HK-2 (cell line): ENCODE measurements at regions not wholly inside any gene's neighbourhood (a gene's known extent, or its start where the extent isn't known, plus 50 kb on each side); places are given as distances from the start of the nearest gene placed in this dataset.
"Not testable (repeated sequence)": the region's sequence is repeated elsewhere in the genome, so short reads cannot be mapped to it uniquely, and the experiment has no call there.

Experiments used
- DNase-seq: peaks from one replicate; pipeline ENCODE4 v3.0.0-alpha.2; 2018; ENCODE audit not compliant: unreplicated experiment

GRCh38 chrX:39465906-39466305 is 631.9 kb downstream of the BCOR start:
- no peak for DNase-seq

GRCh38 chrX:39469126-39469525 is 628.6 kb downstream of the BCOR start:
- no peak for DNase-seq

GRCh38 chrX:39470588-39471407 is 627.0 kb downstream of the BCOR start:
- no peak for DNase-seq

- DNase-seq, result no peak
These were observed 625.6 kb downstream of the BCOR start for GRCh38 chrX:39472161-39472560.

- DNase-seq, result no peak
These were observed 623.9 kb downstream of the BCOR start for GRCh38 chrX:39473812-39474211.

GRCh38 chrX:39475372-39475771 is 622.4 kb downstream of the BCOR start:
- no peak for DNase-seq

GRCh38 chrX:39476604-39477021 is 621.1 kb downstream of the BCOR start:
- no peak for DNase-seq

GRCh38 chrX:39477031-39477761 is 620.6 kb downstream of the BCOR start:
- no peak for DNase-seq

- DNase-seq, result no peak
These were observed 620.0 kb downstream of the BCOR start for GRCh38 chrX:39477762-39478120.

GRCh38 chrX:39479856-39480255 is 617.9 kb downstream of the BCOR start:
- DNase-seq, result no peak

- no peak for DNase-seq
These were observed 616.8 kb downstream of the BCOR start for GRCh38 chrX:39480963-39481362.

- DNase-seq, result no peak
These were observed 616.1 kb downstream of the BCOR start for GRCh38 chrX:39481621-39482020.

GRCh38 chrX:39484159-39485068 is 613.3 kb downstream of the BCOR start:
- DNase-seq, result no peak

- no peak for DNase-seq
These were observed 610.4 kb downstream of the BCOR start for GRCh38 chrX:39487166-39487968.

GRCh38 chrX:39487969-39488330 is 609.8 kb downstream of the BCOR start:
- DNase-seq, result no peak

GRCh38 chrX:39491548-39492297 is 606.0 kb downstream of the BCOR start:
- no peak for DNase-seq

GRCh38 chrX:39492497-39493162 is 605.1 kb downstream of the BCOR start:
- no peak for DNase-seq

- no peak for DNase-seq
These were observed 604.6 kb downstream of the BCOR start for GRCh38 chrX:39493168-39493567.

- DNase-seq, result not testable (repeated sequence)
These were observed 600.6 kb downstream of the BCOR start for GRCh38 chrX:39497117-39497516.

GRCh38 chrX:39497702-39498265 is 600.0 kb downstream of the BCOR start:
- no peak for DNase-seq
